HepG2 (cell line): ENCODE measurements at regions not wholly inside any gene's neighbourhood (a gene's known extent, or its start where the extent isn't known, plus 50 kb on each side); places are given as distances from the start of the nearest gene placed in this dataset.
A peak's percentile ranks its signal among the peaks of the same experiment; 100 is the strongest.

Source experiments
- HES4 ChIP-seq: sonication (generic); formaldehyde crosslinking; IDR thresholded peaks from 2 replicates; pipeline ENCODE4 v1.9.0; 2021; ENCODE audit warnings: mild to moderate bottlenecking, missing genetic modification reagents, borderline replicate concordance
- HINFP ChIP-seq: sonication (generic); formaldehyde crosslinking; IDR thresholded peaks from 2 replicates; pipeline ENCODE4 v1.4.0; 2020; ENCODE audit warnings: low read depth, mild to moderate bottlenecking, missing genetic modification reagents
- HIVEP1 ChIP-seq: sonication (generic); formaldehyde crosslinking; IDR thresholded peaks from 2 replicates; pipeline ENCODE4 v1.4.0; 2020; ENCODE audit warnings: mild to moderate bottlenecking, missing genetic modification reagents
- KDM5B ChIP-seq: sonication (generic); formaldehyde crosslinking; IDR thresholded peaks from 2 replicates; pipeline ENCODE4 v1.4.0; 2020; ENCODE audit warnings: missing genetic modification reagents, mild to moderate bottlenecking, borderline replicate concordance
- NFKBIZ ChIP-seq: IDR thresholded peaks from 2 replicates; pipeline ENCODE4 v1.6.1; 2018; ENCODE audit warnings: missing genetic modification reagents, missing compliant biosample characterization
- PBX3 ChIP-seq: sonication (generic); formaldehyde crosslinking; IDR thresholded peaks from 2 replicates; pipeline ENCODE4 v1.8.1; 2023; ENCODE audit warnings: missing genetic modification reagents, inconsistent platforms, borderline replicate concordance
- SPEN ChIP-seq: sonication (generic); formaldehyde crosslinking; IDR thresholded peaks from 2 replicates; pipeline ENCODE4 v1.5.1; 2020; ENCODE audit warnings: low read depth, mild to moderate bottlenecking, missing genetic modification reagents
- TERF1 ChIP-seq: sonication (generic); formaldehyde crosslinking; IDR thresholded peaks from 2 replicates; pipeline ENCODE4 v1.8.0; 2022; ENCODE audit warnings: mild to moderate bottlenecking, missing genetic modification reagents, moderate library complexity
- ZC3H13 ChIP-seq: sonication (generic); formaldehyde crosslinking; IDR thresholded peaks from 2 replicates; pipeline ENCODE4 v1.8.1; 2023; ENCODE audit warnings: mild to moderate bottlenecking, missing genetic modification reagents, moderate library complexity
- ZMYM3 ChIP-seq: sonication (generic); formaldehyde crosslinking; IDR thresholded peaks from 2 replicates; pipeline ENCODE4 v1.5.1; 2020; ENCODE audit warnings: mild to moderate bottlenecking, missing genetic modification reagents
- ZNF263 ChIP-seq: sonication (generic); formaldehyde crosslinking; IDR thresholded peaks from 2 replicates; pipeline ENCODE4 v1.4.0; 2020; ENCODE audit warnings: missing genetic modification reagents
- ZNF362 ChIP-seq: sonication (generic); formaldehyde crosslinking; IDR thresholded peaks from 2 replicates; pipeline ENCODE4 v1.4.0; 2020; ENCODE audit warnings: missing genetic modification reagents, mild to moderate bottlenecking, borderline replicate concordance
- ZNF572 ChIP-seq: sonication (generic); formaldehyde crosslinking; IDR thresholded peaks from 2 replicates; pipeline ENCODE4 v1.5.1; 2020; ENCODE audit warnings: mild to moderate bottlenecking, missing genetic modification reagents
- ZNF674 ChIP-seq: sonication (generic); formaldehyde crosslinking; IDR thresholded peaks from 2 replicates; pipeline ENCODE4 v1.5.0; 2020; ENCODE audit warnings: low read depth, mild to moderate bottlenecking, missing genetic modification reagents
- ZNF710 ChIP-seq: sonication (generic); formaldehyde crosslinking; IDR thresholded peaks from 2 replicates; pipeline ENCODE4 v1.5.0; 2020; ENCODE audit warnings: mild to moderate bottlenecking, missing genetic modification reagents, borderline replicate concordance
- ZNF839 ChIP-seq: sonication (generic); formaldehyde crosslinking; IDR thresholded peaks from 2 replicates; pipeline ENCODE4 v1.4.0; 2020; ENCODE audit warnings: missing genetic modification reagents, mild to moderate bottlenecking, borderline replicate concordance

- TF ChIP-seq ZNF362 (CRISPR knock-in tag) (no peak), PBX3 (no peak), ZMYM3 (CRISPR knock-in tag) (no peak), TERF1 (CRISPR knock-in tag) (no peak), HES4 (CRISPR knock-in tag) (no peak), ZNF674 (CRISPR knock-in tag) (no peak), KDM5B (no peak), ZNF263 (CRISPR knock-in tag) (peak; percentile 84), ZNF839 (CRISPR knock-in tag) (no peak), HIVEP1 (CRISPR knock-in tag) (0 out of 2 replicates have a peak, but pooled peaks have one; percentile 54), SPEN (CRISPR knock-in tag) (no peak), NFKBIZ (CRISPR knock-in tag) (no peak), HINFP (CRISPR knock-in tag) (no peak), ZNF710 (CRISPR knock-in tag) (no peak; the same call in 1 of the 2 replicates), ZC3H13 (no peak), ZNF572 (CRISPR knock-in tag) (peak; percentile 85; the same call in 1 of the 2 replicates)
Measured at GRCh38 chr2:41869542-41870264, 178.1 kb upstream of the PKDCC start (continued).
